Small intestine (tissue), 7 donors: ENCODE measurements at regions not wholly inside any gene's neighbourhood (a gene's known extent, or its start where the extent isn't known, plus 50 kb on each side); places are given as distances from the start of the nearest gene placed in this dataset.

Experiments
- DNase-seq, 2 donors: peaks; one replicate each; pipeline versions ENCODE4 v3.0.0 to v3.0.0-alpha.2; 2013
- FAIRE-seq: peaks from 2 replicates; lab custom pipeline; 2012; peaks lifted over from hg19 to GRCh38; lab: Jason Lieb, UNC
- H3K27ac ChIP-seq, 3 donors: one replicate each; pipeline ENCODE4 v1.5.1; 2013; ENCODE audit warnings: low read length in 2 of 3, mild to moderate bottlenecking in 2 of 3, control low read depth in 1 of 3, inconsistent platforms in 1 of 3, low read depth in 1 of 3, moderate library complexity in 1 of 3
- H3K27me3 ChIP-seq, 3 donors: one replicate each; pipeline ENCODE4 v1.6.1; 2013; ENCODE audit warnings: low read length in 3 of 3, inconsistent platforms in 1 of 3; ENCODE audit not compliant: control insufficient read depth in 3 of 3, insufficient read depth in 3 of 3
- H3K36me3 ChIP-seq, 3 donors: one replicate each; pipeline ENCODE4 v1.6.1; 2013; ENCODE audit warnings: low read length in 3 of 3, inconsistent platforms in 1 of 3, low read depth in 1 of 3, mild to moderate bottlenecking in 1 of 3, moderate library complexity in 1 of 3; ENCODE audit not compliant: control insufficient read depth in 3 of 3, insufficient read depth in 2 of 3
- H3K4me1 ChIP-seq, 3 donors: one replicate each; pipeline ENCODE4 v1.6.1; 2013; ENCODE audit warnings: low read length in 2 of 3, inconsistent platforms in 1 of 3, low read depth in 1 of 3, mild to moderate bottlenecking in 1 of 3, moderate library complexity in 1 of 3; ENCODE audit not compliant: control insufficient read depth in 3 of 3, insufficient read depth in 2 of 3
- H3K4me3 ChIP-seq, 3 donors: one replicate each; pipeline ENCODE4 v1.5.1; 2013; ENCODE audit warnings: low read length in 3 of 3, control low read depth in 1 of 3, inconsistent platforms in 1 of 3, low read depth in 1 of 3, mild to moderate bottlenecking in 1 of 3, moderate library complexity in 1 of 3
- H3K9me3 ChIP-seq, 2 donors: one replicate each; pipeline ENCODE4 v1.6.1; 2013; ENCODE audit warnings: low read depth in 1 of 2, low read length in 1 of 2; ENCODE audit not compliant: control insufficient read depth in 2 of 2, insufficient read depth in 1 of 2
- whole genome bisulfite sequencing, 3 donors: extraction: QIAGEN DNeasy Blood & Tissue Kit; methylation state at CpG; one replicate each; pipeline ENCODE4 v1.1.7; 2013; 5-methylcytosine and 5-hydroxymethylcytosine counted together
- donor health status: healthy with polysubstance abuse.
- donor health status: control.
- donor health status: control.
- donor health status: Bipolar disorder and iron deficiency.
- donor health status: healthy.

DNA sequence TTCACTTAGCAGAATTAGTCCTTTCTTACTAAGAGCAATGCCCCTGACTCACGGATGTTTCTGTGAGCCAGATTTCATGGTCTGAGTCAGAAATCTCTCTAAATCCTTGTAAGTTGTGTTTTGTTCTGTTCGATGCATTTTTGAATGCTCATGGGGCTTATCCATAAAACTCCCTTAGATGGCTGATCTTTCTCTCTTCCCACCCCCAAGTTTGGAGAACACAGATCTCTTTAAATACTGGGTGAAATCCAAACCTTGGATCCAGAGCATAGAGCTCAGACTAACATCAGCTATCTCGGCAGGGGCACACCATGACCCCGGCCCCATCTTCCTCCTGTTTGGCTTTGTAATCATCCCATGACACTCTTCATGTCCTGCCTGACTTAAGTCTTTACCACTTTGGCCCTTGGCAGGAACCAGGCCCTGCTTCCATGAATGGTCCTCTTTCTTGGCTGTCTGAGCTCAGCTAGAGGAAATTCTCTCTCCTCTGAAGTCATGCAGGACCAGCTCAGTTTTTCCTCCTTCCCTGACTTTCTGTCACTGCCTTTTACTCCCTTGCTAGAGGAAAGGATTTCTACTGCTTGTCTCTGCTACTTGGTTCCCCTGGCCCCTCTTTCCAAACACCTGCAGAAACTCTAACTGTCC lies 120.4 kb upstream of the RAB11FIP2 start:
- H3K9me3 ChIP-seq: no peaks in the 10 kb centered on the region

DNA sequence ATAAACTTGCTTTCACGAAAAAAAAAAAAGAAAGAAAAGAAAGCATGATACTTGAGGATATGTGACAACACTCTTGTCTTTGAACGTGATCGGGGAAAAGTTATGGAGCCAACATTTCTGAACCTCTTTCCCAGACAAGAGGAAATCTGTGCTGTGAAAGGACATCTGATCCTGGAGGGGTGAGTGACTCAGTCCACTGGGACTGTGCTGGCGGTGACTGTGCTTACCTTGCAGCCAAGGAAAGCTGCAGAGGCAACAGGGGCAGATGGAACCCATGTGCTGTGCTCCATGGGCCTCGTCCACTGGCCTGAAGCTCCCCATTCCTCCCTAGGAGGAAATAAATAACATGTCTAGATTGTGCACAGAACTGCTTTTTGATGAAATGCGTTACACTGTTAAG lies 116.5 kb upstream of the RAB11FIP2 start:
- no peaks in the 10 kb centered on the region for H3K36me3 ChIP-seq
- H3K27me3 ChIP-seq: no peaks in the 10 kb centered on the region
- no peak overlapping the region for H3K4me3 ChIP-seq
- H3K27ac ChIP-seq: no peak overlapping the region
- peaks cover 0 to 4% (median 0%) of the 10 kb centered on the region in 3 donors for H3K4me1 ChIP-seq
- DNase-seq (no peak), FAIRE-seq (no peak)
- H3K9me3 ChIP-seq: no peaks in the 10 kb centered on the region
- WGBS, 3 donors: 83 to 91% (median 84%) methylated on average over 6 of the region's 6 CpGs

More for the DNA sequence above, 120.4 kb upstream of the RAB11FIP2 start:
- Histone ChIP-seq H3K36me3 (no peaks in the 10 kb centered on the region), H3K27ac (no peak overlapping the region), H3K4me3 (no peak overlapping the region), H3K4me1 (no peaks in the 10 kb centered on the region), H3K27me3 (no peaks in the 10 kb centered on the region)
- FAIRE-seq (no peak), DNase-seq (no peak)
- WGBS, 3 donors: 72 to 78% (median 75%) methylated on average over 4 of the region's 4 CpGs

DNA sequence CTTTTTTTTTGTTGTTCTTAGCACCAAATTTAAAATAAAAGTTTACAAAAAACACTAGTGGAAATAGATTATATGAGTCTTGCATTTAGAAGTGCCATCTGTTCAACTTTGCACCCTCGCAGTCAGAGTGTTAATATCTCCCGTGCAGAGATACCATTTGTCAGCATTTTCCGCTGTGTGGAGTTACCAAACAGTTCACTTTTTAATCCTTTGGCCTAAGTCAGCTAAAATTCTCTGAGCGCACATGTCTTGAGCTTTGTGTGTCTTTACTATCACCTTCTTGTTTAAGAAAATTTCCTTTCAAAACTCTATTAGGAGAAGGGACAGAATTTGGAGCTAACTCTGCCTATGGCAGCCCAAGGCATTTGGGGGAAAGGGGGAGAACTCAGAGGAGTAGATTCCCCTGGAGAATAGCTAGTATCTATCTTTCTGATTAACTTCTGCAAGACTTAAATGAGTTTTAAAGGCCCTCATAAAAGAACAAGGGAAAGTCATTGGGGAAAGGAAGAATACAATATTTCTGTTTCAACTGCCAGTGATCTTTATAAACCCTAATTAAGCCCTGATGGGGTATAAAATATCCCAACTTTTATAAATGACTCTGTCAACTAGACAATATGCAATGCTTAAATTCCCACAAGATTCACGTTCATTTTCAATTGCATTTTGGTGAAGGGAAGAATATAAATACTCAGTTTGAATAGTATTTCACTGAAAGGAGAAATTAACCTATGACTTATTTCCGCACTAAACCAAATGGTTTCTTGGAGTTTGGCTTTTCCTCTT lies 114.9 kb upstream of the RAB11FIP2 start:
- H3K27ac ChIP-seq: peak overlapping the region in 1 of 3 donors; percentile 8
- H3K4me1 ChIP-seq: peaks cover 0 to 4% (median 0%) of the 10 kb centered on the region in 3 donors
- peak in 1 of 2 donors; percentile 62 for DNase-seq
- no peak overlapping the region for H3K4me3 ChIP-seq
- H3K9me3 ChIP-seq: no peaks in the 10 kb centered on the region
- WGBS, 3 donors: 70 to 80% (median 79%) methylated on average over 6 of the region's 6 CpGs
- no peaks in the 10 kb centered on the region for H3K36me3 ChIP-seq
- no peaks in the 10 kb centered on the region for H3K27me3 ChIP-seq
- FAIRE-seq: no peak

DNA sequence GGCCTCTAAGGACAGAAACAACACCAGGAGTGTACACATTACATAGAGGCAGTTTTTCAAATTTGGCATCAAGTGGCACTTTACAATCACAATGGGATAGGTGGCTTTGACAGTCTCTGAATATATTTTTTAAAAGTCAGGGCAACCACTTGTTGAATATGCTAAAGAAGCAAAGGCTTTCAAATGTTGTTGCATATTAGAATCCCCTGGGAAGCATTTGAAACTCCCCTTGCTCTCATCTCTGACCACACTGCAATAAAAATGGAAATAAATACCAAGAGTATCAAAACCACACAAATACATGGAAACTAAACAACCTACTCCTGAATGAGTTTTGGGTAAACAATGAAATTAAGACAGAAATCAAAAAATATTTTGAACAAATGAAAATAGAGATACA lies 106.5 kb upstream of the RAB11FIP2 start:
- H3K27me3 ChIP-seq: no peaks in the 10 kb centered on the region
- no peak overlapping the region for H3K27ac ChIP-seq
- FAIRE-seq (peak; percentile 23), DNase-seq (no peak)
- H3K36me3 ChIP-seq: no peaks in the 10 kb centered on the region
- H3K9me3 ChIP-seq: peaks cover 0 to 2% of the 10 kb centered on the region in 2 donors
- peaks cover 0 to 16% (median 1%) of the 10 kb centered on the region in 3 donors for H3K4me1 ChIP-seq
- no peak overlapping the region for H3K4me3 ChIP-seq

DNA sequence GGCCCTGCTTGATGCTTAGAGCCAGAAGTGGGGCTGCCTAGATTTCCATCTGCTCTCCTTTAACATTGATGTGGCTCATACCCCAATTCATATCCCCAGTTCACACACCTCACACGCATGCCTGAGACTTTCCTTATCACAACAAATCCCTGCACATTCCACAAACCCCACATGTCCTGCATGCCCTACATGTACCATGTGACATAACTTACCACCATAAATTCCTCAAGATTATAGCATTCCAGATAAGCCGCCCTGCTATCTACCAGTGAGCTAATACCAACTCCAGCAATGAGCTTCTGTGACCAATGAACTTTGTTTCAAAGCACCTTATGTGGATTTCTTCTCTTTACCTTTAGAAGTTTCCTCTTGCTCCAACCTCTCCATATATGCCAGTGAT lies 104.7 kb upstream of the RAB11FIP2 start:
- DNase-seq (peak; percentile 88 to 91), FAIRE-seq (peak; percentile 5)
- Histone ChIP-seq H3K36me3 (no peaks in the 10 kb centered on the region), H3K4me3 (no peak overlapping the region), H3K9me3 (peaks cover 0 to 2% of the 10 kb centered on the region in 2 donors), H3K27me3 (no peaks in the 10 kb centered on the region), H3K27ac (peak overlapping the region in 1 of 3 donors; percentile 43), H3K4me1 (peaks cover 0 to 16% (median 1%) of the 10 kb centered on the region in 3 donors)
- 20 to 54% (median 47%) methylated on average over 2 of the region's 2 CpGs for WGBS, 3 donors

DNA sequence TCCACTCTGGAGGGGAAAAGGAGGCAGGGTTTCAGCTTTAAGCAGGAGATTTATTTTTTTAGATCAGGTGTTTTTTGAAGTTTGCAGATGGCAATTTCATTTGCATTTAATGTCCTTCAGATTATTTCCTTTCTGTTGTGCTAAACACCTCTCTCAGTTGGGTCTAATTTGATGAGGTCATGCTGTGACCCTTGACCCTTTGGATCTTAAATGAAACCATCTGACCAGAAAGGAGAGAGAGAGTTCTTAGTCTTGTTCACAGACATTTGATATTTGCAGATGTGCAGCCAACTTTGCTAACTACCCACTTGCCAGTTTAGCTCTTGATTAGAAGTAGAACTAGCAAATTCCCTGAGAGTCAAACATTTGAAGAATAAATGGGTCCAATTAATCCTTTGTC lies 101.5 kb upstream of the RAB11FIP2 start:
- DNase-seq: peak; percentile 21 to 60
- FAIRE-seq: no peak
- Histone ChIP-seq H3K4me1 (peaks cover 0 to 15% (median 1%) of the 10 kb centered on the region in 3 donors), H3K27me3 (no peaks in the 10 kb centered on the region), H3K36me3 (no peaks in the 10 kb centered on the region), H3K4me3 (no peak overlapping the region), H3K27ac (no peak overlapping the region), H3K9me3 (peaks cover 0 to 2% of the 10 kb centered on the region in 2 donors)

DNA sequence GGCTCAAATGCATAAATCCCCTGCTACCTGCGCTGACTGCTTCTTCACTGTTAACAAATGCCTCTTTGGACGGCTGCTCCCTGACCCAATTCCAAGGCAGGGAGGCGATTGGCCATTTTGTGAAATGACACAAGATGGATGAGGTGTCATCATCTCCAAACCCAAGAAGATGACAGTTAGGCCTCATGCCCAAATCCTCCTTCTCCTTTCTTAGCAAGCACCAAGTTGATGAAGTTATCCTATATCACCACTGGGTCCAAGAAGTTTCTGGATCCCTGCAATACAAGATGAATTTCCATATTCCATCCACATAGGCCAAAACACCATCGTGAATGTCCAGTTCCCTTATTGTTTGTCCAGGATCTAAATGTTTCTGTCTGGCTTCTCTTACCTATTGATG lies 98.5 kb upstream of the RAB11FIP2 start:
- no peak overlapping the region for H3K4me3 ChIP-seq
- no peaks in the 10 kb centered on the region for H3K36me3 ChIP-seq
- FAIRE-seq: no peak
- H3K27ac ChIP-seq: no peak overlapping the region
- peaks cover 0 to 10% (median 0%) of the 10 kb centered on the region in 3 donors for H3K4me1 ChIP-seq
- no peak for DNase-seq
- no peaks in the 10 kb centered on the region for H3K27me3 ChIP-seq
- peaks cover 0 to under 1% of the 10 kb centered on the region in 2 donors for H3K9me3 ChIP-seq
- 80 to 86% (median 85%) methylated on average over 4 of the region's 4 CpGs for WGBS, 3 donors

DNA sequence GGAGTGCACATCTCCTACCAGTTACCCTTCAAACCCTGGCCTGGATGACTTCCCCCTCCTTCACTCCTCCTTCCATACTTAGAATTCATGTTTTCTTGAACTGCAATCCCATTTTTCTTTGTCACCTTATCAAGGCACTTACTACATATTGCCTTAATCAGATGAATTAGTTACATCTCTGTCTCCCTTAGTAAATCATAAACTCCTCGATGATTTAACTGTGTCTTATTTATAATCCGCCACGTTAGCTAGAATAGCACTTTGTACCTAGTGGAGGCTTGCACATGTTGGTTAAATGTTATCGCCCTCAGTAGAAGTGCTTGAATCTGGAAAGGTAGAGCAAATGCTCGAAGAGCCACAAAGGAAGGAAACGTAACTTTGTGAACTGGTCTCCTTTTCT lies 94.7 kb upstream of the RAB11FIP2 start:
- DNase-seq (peak; percentile 70 to 74), FAIRE-seq (no peak)
- Histone ChIP-seq H3K9me3 (no peaks in the 10 kb centered on the region), H3K4me1 (peaks cover 0 to 10% (median 0%) of the 10 kb centered on the region in 3 donors), H3K36me3 (no peaks in the 10 kb centered on the region), H3K4me3 (no peak overlapping the region), H3K27me3 (no peaks in the 10 kb centered on the region), H3K27ac (peak overlapping the region in 2 of 3 donors; percentile 48 to 66)
- WGBS, 3 donors: 14 to 69% (median 36%) methylated on average over 6 of the region's 6 CpGs
